DMS53 treated with DMSO at 0.1 percent for 48 hours (cell line): ENCODE measurements at regions not wholly inside any gene's neighbourhood (a gene's known extent, or its start where the extent isn't known, plus 50 kb on each side); places are given as distances from the start of the nearest gene placed in this dataset.

Experiments used
- DNase-seq: peaks from one replicate; lab custom pipeline; 2025; ENCODE audit not compliant: unreplicated experiment; lab: John Stamatoyannopoulos, UW

DNA sequence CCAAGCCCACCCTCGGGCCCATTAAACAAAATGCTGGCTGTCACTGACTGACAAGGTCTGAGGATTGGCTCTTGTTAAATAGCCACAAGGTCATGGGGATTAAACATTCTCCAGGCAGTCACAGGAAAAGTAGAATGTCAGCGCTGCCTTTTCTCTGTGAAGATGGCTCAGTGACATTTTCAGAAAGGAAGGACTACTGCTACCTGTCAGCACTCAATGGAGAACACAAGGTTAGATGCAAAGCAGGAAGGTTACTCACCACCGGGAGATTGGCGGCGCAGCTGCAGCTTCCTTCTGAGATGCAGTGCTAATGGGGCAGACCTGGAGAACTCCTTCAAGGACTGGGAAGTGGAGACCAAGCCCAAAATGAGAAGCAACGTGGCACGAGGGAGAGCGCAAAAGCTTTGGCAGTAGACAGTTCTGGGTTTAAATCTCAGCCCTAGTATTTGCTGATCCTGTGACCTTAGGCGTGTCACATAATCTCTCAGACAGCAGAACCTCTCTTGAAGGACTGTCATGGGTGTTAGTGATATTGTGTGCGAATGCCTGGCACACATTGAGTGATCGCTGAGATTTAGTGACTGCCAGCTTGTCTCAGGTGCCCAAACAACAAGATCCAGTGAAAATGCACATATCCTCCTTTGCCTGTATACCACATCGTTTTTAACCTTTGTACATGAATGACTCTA lies 213.1 kb upstream of the BOD1L1 start:
- DNase-seq: no peak

DNA sequence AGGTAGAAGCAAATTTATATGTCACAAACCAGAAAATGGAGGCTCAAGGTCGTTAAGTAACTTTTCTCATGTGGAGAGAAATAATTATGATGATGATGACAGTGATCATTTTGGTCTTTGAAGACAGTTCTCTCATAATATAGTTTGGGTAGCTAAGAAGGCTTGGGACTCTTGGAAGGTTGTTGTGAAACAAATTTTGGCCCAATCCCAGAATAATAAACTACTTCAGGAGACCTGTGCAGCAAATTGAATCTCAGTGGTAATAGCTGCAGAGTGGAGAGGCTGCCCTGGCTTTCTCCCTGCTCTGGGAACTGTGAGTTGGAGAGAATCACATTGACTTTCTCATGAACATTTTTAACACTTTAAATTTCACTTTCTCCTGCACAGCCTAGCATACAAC lies 217.2 kb upstream of the BOD1L1 start:
- DNase-seq: no peak

DNA sequence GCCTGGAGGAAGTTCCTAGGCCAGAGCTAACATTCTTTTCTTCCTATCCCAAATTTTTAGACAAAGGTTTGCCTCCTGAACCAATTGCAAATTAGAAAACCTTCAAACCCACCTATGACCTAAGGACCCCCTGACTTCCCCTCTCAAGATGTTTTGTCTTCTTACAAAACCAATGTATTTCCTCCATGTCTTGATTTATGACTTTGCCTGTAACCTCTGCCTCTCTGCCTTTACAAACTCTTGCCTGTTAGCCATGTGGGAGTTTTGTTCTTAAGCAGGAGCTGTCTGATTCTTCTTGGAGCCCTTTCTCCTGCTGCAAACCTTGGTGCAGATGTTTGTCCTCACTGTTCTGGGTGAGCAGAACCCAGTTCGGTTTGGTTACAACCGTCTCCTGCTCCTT lies 222.3 kb upstream of the BOD1L1 start:
- DNase-seq: no peak

DNA sequence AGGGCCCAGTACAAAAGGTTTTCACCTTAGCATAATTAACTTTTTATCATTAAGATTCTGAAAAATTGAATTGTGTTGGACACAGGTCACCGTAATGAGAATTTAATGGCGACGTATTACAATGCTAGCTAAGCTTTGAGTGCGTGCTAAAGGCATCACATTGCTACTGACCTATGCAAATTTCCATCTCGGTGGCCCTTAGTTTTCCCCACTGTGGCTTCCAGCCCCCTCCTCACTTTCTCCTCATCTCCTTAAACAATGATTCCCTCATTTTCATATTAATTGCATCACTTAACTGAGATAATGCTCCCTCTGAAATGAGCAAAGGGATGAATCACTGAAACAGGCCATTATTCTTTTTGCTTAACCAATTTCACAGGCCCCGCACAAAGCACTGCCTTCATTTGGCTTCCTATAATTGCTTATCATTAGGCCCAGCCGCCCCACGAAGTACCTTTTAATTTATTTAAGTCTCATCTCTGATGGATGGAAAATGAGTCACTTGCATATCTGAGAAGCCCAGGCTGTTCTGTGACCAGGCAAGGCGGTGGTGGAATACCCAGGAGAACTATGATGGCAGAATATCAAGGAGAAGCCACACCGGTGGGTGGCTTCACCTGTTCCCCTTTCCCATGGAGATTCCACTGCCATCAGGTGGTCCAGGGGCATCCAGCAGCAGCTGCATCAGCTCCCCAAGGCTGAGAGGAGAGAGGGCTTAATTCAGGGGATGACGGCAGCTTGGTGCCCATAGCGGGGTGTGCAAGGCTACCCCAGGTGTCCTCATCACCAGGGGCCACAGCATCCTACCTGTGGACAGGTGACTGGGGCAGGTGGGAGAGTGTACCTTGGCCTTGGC lies 223.8 kb upstream of the BOD1L1 start:
- no peak for DNase-seq

DNA sequence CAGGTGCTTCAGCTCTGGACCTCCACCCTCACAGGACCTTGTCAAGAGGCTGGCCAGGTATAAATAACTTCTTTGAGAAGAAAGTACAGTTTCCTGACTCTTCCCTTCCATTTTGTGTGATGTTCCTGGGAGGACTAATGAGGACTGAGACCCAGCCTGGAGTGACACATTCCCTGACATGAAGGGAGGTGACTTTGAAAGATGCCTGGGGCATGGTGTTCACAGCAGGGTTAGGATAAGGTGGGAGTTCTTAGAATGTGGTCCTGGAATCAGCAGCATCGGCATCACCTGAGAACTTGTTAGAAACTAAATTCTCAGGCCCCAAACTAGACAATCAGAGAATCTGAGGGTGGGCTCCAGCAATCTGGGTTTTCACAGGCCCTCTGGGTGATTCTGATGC lies 224.9 kb upstream of the BOD1L1 start:
- DNase-seq: no peak

DNA sequence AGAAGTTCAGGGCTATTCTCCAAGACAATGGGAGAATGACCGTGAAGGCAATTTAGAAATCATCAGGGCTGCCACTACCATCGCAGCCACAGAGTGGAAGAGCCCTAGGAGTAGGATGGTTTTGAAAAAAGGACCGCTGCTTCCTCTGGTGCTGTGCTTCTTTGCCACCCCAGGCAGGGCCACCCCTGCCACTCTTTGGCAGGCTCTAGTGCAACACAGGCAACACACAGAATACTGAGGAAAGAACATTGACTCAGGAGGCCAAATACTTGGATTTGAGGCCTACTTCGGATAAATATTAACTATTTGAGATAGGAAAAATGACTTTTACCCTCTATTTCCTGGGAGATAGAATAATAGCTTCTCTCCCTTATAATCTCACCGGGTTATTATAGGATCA lies 228.9 kb upstream of the BOD1L1 start:
- DNase-seq: no peak

DNA sequence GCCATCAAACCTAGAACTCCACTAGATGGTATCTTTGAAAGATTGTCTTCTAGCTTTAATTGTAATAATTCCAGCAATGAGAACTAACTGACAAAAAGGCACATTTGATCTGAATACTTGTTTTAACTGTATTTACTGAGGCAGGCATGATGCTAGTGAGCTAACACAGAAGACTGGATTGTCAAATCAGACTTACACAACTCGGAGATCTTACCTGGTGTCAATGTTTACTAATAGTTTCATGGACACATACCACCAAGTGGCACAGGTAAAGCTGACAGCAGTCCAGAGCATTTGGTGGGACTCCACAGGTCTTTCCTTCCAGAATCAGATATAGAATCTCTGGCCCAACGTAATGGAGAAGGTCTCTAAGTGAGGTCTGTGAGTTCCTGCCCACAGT lies 229.9 kb upstream of the BOD1L1 start:
- no peak for DNase-seq

DNA sequence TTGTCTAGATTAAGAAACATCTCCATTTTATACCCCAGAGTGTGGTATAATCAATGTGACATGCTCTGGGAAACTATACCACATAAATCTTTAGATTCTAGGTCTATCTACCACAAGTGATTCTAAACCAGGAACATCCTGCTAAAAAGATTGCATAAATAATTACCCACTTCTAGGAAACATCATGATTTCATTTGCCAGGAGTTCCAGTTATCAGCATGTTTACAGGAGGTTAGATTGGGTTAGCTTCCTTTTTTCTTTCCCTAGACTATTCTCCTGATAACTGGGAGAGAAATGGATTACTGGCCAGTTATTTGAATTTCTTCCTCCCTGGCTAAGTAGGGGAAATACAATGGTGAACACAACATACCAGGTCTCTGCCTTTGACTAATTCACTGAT lies 230.3 kb upstream of the BOD1L1 start:
- no peak for DNase-seq

DNA sequence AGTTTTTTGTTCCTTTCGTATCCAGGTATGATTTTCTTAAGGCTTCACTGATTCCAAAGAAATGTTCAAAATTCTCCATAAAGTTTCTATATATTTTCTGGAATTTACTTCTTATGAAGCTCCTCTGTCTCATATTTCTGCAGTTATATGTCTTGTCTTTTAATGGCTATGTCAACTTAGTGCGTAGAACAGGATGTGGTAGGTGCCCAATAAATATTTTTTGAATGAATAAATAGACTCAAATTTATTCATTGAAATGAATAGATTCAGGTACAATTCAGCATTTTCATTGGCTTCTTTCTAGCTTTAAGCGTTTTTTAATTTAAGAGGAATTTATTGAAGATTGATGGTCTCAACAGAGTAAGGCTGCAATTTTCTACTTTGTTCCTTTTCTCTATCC lies 231.9 kb upstream of the BOD1L1 start:
- no peak for DNase-seq

DNA sequence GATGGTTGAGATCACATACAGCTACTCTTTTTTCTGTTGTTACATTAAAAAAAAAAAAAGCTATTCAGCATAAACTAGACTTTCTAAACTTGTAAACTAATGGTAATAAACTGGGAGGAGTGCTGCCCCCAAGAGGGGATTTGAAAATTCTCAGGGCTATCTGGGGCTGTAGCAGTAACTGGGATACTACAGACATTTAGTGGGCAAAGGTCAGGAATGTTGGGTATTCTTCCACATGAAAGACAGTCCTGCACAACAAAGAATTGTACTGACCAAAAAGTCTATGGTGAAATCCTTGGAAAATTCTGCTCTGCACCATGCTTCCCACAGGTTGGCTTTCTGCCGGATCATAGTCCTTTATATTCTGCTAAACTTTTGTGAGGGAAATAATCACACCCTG lies 232.6 kb upstream of the BOD1L1 start:
- DNase-seq: no peak

DNA sequence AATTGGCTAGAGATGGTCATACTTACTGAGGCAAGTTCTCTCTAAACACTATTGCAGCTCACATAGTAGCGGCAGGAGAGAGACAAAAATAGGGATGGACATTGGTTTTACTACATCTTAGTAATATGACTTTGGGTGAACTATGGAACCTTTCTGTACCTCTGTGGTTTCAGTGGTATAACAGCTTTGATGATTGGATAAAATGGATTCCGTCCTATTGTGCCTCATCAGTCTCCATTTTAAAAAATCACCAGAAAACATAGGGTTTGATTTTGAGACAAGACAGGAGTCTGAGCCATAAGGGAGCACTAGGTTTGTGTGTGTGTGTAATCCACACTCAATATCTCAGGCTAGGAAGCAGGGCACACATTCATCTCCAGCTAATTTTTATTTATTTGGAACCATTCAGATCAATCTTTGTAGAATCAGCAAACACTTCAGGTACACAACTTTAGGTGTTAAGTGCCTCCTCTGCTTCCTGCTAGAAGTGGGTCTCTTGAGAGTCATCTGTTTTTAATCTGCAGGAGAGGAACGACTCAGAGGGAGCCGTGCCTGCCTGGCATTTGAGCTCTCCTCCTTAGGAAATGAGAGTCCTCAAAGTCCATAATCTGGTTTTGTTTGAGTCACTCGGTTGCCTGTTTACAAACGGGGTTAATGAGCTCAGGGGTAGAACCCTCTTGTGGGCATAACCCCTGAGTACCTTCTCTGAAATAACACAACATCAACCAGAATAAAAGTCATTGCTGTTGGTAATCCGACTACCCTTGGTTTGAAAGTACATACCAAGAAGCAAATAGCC lies 238.5 kb upstream of the BOD1L1 start:
- peak; percentile 88 for DNase-seq

DNA sequence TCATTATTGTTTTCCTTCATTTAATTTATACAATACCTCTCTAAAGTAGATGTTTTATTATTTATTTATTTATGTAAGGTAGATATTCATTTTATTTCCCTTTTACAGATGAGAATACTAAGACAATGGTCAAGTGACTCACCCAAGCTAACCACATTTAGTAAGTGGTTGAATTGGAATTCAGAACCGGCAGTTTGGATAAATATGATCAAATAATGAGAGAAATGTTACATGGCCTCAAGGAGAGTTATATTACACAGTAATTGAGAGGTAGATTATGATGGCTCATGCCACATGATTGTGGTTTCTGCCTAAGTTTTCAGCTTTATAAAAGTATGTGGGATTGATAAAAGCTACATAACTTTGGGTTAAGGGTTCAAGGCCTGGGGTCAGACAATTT lies 239.4 kb upstream of the BOD1L1 start:
- DNase-seq: no peak

DNA sequence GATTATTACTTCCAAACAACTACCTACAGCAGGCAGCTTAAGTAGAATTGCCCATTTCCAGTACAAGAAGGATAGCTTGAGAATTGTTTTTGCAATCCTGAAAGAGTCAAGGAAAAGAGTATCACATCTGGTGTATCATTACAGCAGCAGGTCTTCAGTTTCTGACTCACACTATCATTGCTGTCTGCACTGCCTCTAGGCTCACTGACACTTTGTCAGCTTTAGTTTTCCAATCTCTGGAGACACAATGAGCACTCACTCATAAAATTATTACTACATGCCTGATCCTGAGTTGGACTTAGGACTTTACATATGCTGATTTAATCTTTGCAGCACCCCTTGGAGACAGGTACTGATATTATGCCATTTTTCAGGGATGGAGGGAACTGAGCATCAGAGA lies 244.6 kb upstream of the BOD1L1 start:
- no peak for DNase-seq

DNA sequence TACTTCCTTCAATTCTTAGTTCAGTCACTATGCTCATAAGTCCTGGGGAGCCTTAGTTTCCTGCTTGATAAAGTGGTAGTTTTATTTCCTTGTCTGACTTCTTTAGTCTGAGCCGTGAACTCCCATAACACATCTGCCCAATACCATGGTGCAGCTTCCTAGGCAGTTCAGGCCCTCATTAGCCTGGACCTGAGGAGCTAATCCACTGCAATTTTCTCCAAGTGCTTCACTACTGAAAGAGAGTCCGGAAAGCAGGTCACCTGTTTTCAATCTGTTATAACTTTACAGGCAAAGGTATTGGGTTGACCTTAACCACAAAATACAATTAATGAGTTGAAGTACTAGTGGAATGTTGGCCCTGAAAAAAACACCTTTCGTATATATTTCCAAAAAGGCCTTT lies 245.4 kb upstream of the BOD1L1 start:
- DNase-seq: no peak

DNA sequence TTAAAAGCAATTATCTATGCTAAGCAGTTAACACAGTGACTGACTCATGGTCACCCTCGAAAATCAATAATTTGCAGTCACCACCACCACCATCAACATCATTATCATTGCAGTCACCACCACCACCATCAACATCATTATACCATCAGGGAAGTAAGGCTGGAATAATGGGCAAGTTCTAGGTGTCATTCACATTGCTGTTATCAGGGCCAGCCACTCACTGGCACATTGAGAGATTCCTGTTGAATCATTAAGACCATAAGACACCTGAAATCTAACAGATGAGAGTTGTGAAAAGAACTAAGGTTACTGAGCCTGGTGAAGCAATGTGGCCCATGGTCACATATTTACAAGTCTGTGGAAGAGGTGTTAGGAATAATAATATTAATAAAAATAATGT lies 247.7 kb upstream of the BOD1L1 start:
- DNase-seq: no peak

DNA sequence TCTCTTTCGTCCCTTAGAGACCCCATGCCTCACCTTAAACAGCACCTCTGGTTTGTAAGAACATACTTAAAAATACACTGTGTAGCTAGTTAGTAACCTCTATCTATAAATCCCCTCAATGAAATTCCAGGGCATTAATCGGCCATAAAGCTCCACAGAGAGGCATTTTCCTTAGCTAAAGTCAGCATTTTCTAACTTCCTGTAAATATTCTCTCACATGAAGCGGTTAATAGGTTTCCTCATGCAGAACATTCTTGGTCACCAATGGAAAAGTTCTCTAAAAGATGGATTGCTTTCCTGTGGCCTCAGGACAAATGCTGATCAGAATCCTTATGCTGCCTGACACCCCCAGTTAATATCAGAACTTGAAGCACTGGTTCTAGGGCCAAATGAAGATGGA lies 248.6 kb upstream of the BOD1L1 start:
- no peak for DNase-seq

DNA sequence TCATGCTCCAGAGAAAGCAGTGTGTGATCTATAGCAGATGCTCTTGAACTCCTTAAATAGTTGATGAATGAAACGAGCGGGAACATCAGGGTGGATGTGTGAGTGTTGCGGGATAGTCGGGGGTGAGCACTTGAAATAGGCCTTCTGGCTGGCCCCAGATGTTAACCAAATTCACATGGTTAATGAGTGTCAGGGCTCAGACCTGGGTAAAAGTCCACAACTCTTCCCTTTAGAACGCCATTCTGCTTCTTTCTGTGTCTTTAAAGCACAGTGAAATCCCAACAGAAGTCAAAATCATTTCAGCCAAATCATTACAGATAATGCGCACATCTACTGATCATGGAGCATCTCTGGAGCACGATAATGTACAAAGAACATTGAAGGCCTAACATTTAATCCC lies 249.4 kb upstream of the BOD1L1 start:
- DNase-seq: no peak

DNA sequence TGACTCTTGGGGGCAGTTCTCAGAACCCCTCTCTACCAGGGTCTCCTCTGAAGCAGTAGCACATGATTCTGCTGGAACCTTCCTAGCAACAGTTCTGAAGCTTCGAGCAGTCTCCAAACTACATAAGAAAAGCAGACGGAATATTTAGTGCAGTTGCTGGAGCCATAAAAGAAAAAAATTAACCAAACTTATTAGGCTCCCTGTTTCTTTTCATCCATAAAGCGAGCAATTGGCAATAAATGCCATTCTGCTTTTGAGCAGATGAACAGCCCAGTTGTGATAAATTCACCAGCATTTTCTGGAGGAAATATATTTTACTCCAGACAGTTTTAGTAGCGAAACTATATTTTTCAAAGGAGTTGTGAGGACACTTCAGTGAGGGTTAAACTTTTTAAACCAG lies 250.1 kb upstream of the BOD1L1 start:
- no peak for DNase-seq

DNA sequence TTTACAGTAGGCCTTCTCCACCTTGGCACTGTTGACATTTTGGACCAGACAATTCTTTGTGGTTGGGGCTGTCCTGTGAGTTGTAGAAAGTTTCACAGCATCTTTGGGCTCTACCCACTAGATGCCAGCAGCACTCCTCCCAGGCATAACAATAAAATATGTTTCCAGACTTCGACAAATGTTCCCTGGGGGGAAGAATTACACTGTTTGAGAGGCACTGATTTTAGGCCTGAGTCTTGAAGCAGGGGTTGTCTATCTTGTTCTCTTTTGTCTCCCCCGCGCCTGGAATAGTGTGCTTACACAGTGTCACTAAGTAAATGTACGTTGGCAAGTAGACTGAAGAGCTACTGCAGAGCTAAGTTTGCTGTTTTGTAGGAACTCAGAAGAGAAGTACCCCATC lies 254.4 kb upstream of the BOD1L1 start:
- no peak for DNase-seq

DNA sequence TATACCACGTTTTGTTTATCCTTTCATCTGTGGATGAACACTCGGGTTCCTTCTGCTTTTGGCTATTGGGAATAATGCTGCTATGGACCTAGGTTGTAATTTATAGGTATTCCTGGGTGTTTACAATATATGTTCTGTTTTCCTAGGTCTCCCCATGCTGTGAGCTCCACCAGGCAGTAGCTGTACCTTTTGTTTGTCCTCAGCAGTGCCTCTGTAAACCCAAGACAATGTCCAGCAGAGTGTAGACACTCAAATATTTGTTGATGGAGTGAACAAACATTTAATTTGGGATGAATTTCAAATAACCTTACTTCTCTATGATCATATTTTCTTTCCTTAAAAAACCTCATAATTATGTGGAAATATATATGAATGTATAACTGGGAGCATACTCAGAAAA lies 259.5 kb upstream of the BOD1L1 start:
- peak; percentile 26 for DNase-seq

DNA sequence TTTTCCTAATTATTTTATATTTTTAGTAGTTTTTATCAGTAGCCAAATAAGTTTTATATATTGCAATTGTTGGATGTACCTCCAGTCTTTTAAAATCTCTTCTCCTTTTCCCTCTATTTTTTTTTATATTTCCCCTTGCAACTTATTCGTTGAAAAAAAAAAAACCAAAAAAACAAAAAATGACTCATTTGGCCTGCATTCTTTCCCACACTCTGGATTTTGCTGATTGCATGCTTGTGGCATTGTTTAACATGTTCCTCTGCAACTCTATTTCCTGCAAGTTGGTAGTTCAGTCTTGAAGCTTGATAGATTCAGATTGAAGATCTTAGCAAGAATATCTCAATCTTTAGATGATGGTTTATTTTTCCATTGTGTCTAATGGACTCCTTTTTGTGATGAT lies 260.6 kb upstream of the BOD1L1 start:
- DNase-seq: no peak

DNA sequence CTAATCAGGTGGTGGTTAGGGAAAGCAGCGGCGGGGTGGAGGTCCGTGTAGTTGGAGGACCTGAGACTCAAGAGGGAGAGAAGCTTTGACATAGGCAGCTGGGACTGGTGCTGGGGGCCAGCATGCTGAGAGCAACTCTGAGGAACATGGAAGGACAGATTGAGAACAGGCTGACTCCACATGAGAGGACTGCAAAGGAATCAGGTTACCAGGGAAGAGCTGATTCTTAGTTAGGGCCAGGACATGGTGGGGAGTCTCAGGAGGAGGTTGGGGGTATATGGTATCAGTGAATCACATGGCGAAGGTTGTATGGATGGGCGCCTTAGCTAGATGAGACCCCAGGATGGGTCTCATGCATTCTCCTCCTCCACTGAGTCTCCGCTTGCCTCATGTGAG lies 264.0 kb upstream of the BOD1L1 start:
- DNase-seq: no peak
